H1 (cell line): ENCODE measurements at regions not wholly inside any gene's neighbourhood (a gene's known extent, or its start where the extent isn't known, plus 50 kb on each side); places are given as distances from the start of the nearest gene placed in this dataset.

ENCODE experiments used
- EZH2 ChIP-seq: fragments of 200-600 bp; sonication (generic); IDR thresholded peaks from 2 replicates; pipeline ENCODE4 v1.7.1; 2012; ENCODE audit warnings: low read depth, mild to moderate bottlenecking, moderate library complexity, low read length, inconsistent platforms; ENCODE audit not compliant: severe bottlenecking
- SIRT6 ChIP-seq: IDR thresholded peaks from one replicate; pipeline ENCODE4 v1.7.1; 2012; ENCODE audit warnings: low read length, inconsistent platforms
- TAF7 ChIP-seq: optimal IDR thresholded peaks from 2 replicates; pipeline ENCODE3; 2011; ENCODE audit warnings: low read depth, mild to moderate bottlenecking, inconsistent platforms, low read length, moderate library complexity, borderline replicate concordance
- TF ChIP-seq, protein P1 (sequence below), 3 experiments: IDR thresholded peaks; 1 replicate in 2 of 3; 2 replicates in 1 of 3; pipeline versions ENCODE4 v1.5.1 to v1.6.1; 2011; ENCODE audit warnings: low read length in 3 of 3, mild to moderate bottlenecking in 3 of 3, inconsistent platforms in 2 of 3, low read depth in 1 of 3, moderate library complexity in 1 of 3; ENCODE audit not compliant: insufficient read depth in 1 of 3; ENCODE audit errors: control extremely low read depth in 1 of 3

DNA sequence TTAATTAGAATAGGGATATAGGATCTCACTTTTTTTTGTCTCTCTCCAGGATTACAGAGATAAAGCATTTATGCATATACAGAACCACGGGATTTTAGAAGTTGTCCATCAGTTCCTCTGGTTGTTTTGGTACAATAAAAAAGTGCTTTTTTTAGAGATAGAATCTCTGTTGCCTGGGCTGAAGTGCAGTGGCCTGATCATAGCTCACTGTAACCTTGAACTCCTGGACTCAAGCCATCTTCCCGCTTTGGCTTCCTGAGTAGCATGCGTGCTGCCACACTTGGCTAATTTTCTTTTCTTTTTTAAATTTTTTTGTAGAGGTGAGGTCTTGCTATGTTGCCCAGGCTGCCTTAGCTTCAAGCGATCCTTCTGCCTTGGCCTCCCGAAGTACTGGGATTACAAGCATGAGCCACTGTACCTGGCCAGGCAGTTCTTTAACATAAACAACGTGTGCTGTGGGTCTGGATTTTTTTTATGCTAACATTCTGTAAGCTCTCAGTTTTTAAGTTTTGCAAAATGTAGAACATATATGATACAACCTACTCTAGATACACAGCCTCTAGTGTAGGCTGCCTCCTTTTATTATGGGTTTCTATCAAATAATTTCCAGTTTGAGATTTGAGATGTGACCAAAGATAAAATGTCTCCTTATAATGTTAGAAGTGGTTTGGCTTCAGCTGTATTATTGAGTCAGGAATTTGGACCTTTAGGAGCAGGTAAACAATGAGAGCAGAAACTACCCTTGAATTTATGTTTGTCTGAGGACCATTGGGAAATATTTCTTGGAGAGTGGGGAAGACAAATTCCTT lies 57.4 kb upstream of the ULK4 start:
- TF ChIP-seq, protein P1, sequence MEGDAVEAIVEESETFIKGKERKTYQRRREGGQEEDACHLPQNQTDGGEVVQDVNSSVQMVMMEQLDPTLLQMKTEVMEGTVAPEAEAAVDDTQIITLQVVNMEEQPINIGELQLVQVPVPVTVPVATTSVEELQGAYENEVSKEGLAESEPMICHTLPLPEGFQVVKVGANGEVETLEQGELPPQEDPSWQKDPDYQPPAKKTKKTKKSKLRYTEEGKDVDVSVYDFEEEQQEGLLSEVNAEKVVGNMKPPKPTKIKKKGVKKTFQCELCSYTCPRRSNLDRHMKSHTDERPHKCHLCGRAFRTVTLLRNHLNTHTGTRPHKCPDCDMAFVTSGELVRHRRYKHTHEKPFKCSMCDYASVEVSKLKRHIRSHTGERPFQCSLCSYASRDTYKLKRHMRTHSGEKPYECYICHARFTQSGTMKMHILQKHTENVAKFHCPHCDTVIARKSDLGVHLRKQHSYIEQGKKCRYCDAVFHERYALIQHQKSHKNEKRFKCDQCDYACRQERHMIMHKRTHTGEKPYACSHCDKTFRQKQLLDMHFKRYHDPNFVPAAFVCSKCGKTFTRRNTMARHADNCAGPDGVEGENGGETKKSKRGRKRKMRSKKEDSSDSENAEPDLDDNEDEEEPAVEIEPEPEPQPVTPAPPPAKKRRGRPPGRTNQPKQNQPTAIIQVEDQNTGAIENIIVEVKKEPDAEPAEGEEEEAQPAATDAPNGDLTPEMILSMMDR (IDR thresholded peaks at IDR 0.05; ENCODE audit: control extremely low read depth in 1 of 3, insufficient read depth in 1 of 3, low read depth in 1 of 3, low read length in 3 of 3) = no peak
- no peak for TF ChIP-seq EZH2
- TF ChIP-seq SIRT6 = no peak
- TF ChIP-seq TAF7 = no peak
